ENCODE measurements at regions not wholly inside any gene's neighbourhood (a gene's known extent, or its start where the extent isn't known, plus 50 kb on each side); places are given as distances from the start of the nearest gene placed in this dataset.

- H2BK5ac ChIP-seq (ENCODE audit: low read length) = no peak overlapping the region
- H3K9me3 ChIP-seq (replicated peaks in 1 of 2; ENCODE audit: control insufficient read depth in 2 of 2, insufficient read depth in 1 of 2, low read depth in 1 of 2, low read length in 2 of 2) = no peaks in the 10 kb centered on the region
- H2BK12ac ChIP-seq (ENCODE audit: low read length) = no peak overlapping the region
- H3K27me3 ChIP-seq (ENCODE audit: control insufficient read depth in 3 of 3, insufficient read depth in 3 of 3, low read depth in 1 of 3, low read length in 3 of 3) = no peaks in the 10 kb centered on the region
- no peak overlapping the region for H2AK5ac ChIP-seq (ENCODE audit: low read depth, low read length)
- H3K4me1 ChIP-seq (ENCODE audit: control insufficient read depth in 2 of 2, insufficient read depth in 1 of 2, low read depth in 1 of 2, low read length in 2 of 2) = peaks cover 2 to 20% of the 10 kb centered on the region in 2 donors
- H3K18ac ChIP-seq (ENCODE audit: low read length) = no peak overlapping the region
- H3K36me3 ChIP-seq (replicated peaks in 1 of 2; ENCODE audit: control insufficient read depth in 2 of 2, insufficient read depth in 2 of 2, low read length in 2 of 2) = no peaks in the 10 kb centered on the region
- no peak overlapping the region for H2AFZ ChIP-seq (ENCODE audit: low read length)
- H3K4ac ChIP-seq (ENCODE audit: low read length) = no peak overlapping the region
- H4K91ac ChIP-seq (ENCODE audit: low read depth, low read length, poor library complexity) = no peak overlapping the region
- no peak overlapping the region for H4K8ac ChIP-seq (ENCODE audit: low read depth, low read length)
- no peak overlapping the region for H3K9ac ChIP-seq (ENCODE audit: low read depth, low read length, poor library complexity)
- H3K79me1 ChIP-seq (ENCODE audit: low read depth, low read length) = no peaks in the 10 kb centered on the region
- no peak overlapping the region for H2BK120ac ChIP-seq (ENCODE audit: low read depth, low read length)
- no peak overlapping the region for H3K14ac ChIP-seq (ENCODE audit: low read length)
- no peak overlapping the region for H3K23ac ChIP-seq (ENCODE audit: low read depth, low read length, poor library complexity)
- WGBS, 2 donors (ENCODE audit: extremely low coverage in 2 of 2, insufficient read length in 2 of 2, insufficient replicate concordance in 1 of 2) = no CpG with 5 or more reads among the region's 3 CpGs
- H3K4me2 ChIP-seq (ENCODE audit: insufficient read depth, low read length, poor library complexity, severe bottlenecking) = no peak overlapping the region
- H3K27ac ChIP-seq (replicated peaks; ENCODE audit: low read length) = no peak overlapping the region
- DNase-seq (ENCODE audit: low spot score) = no peak
- H3K4me3 ChIP-seq (ENCODE audit: low read length in 2 of 2) = no peak overlapping the region
- no peak overlapping the region for H2BK15ac ChIP-seq (ENCODE audit: low read length)
Observed at GRCh38 chr12:66898700-66899469, 220.0 kb upstream of the GRIP1 start.

- Histone ChIP-seq H3K9me3 (replicated peaks in 1 of 2; ENCODE audit: control insufficient read depth in 2 of 2, insufficient read depth in 1 of 2, low read depth in 1 of 2, low read length in 2 of 2) (no peaks in the 10 kb centered on the region), H3K14ac (ENCODE audit: low read length) (no peak overlapping the region), H4K8ac (ENCODE audit: low read depth, low read length) (no peak overlapping the region), H3K27ac (replicated peaks; ENCODE audit: low read length) (no peak overlapping the region), H3K4me1 (ENCODE audit: control insufficient read depth in 2 of 2, insufficient read depth in 1 of 2, low read depth in 1 of 2, low read length in 2 of 2) (peaks cover 2 to 20% of the 10 kb centered on the region in 2 donors), H3K9ac (ENCODE audit: low read depth, low read length, poor library complexity) (no peak overlapping the region), H2BK120ac (ENCODE audit: low read depth, low read length) (no peak overlapping the region), H3K36me3 (replicated peaks in 1 of 2; ENCODE audit: control insufficient read depth in 2 of 2, insufficient read depth in 2 of 2, low read length in 2 of 2) (no peaks in the 10 kb centered on the region), H3K79me1 (ENCODE audit: low read depth, low read length) (no peaks in the 10 kb centered on the region), H2BK12ac (ENCODE audit: low read length) (no peak overlapping the region), H4K91ac (ENCODE audit: low read depth, low read length, poor library complexity) (no peak overlapping the region), H3K4me2 (ENCODE audit: insufficient read depth, low read length, poor library complexity, severe bottlenecking) (no peak overlapping the region), H3K27me3 (ENCODE audit: control insufficient read depth in 3 of 3, insufficient read depth in 3 of 3, low read depth in 1 of 3, low read length in 3 of 3) (no peaks in the 10 kb centered on the region), H2AFZ (ENCODE audit: low read length) (no peak overlapping the region), H2BK5ac (ENCODE audit: low read length) (no peak overlapping the region), H3K18ac (ENCODE audit: low read length) (no peak overlapping the region), H2BK15ac (ENCODE audit: low read length) (no peak overlapping the region), H3K23ac (ENCODE audit: low read depth, low read length, poor library complexity) (no peak overlapping the region), H3K4ac (ENCODE audit: low read length) (no peak overlapping the region), H3K4me3 (ENCODE audit: low read length in 2 of 2) (no peak overlapping the region), H2AK5ac (ENCODE audit: low read depth, low read length) (no peak overlapping the region)
- DNase-seq (ENCODE audit: low spot score) = no peak
Observed at GRCh38 chr12:66899588-66899987, 220.7 kb upstream of the GRIP1 start.

- Histone ChIP-seq H3K4me3 (ENCODE audit: low read length in 2 of 2) (no peak overlapping the region), H2BK120ac (ENCODE audit: low read depth, low read length) (no peak overlapping the region), H3K4ac (ENCODE audit: low read length) (no peak overlapping the region), H3K9ac (ENCODE audit: low read depth, low read length, poor library complexity) (no peak overlapping the region), H3K27ac (replicated peaks; ENCODE audit: low read length) (no peak overlapping the region), H3K9me3 (replicated peaks in 1 of 2; ENCODE audit: control insufficient read depth in 2 of 2, insufficient read depth in 1 of 2, low read depth in 1 of 2, low read length in 2 of 2) (no peaks in the 10 kb centered on the region), H2AK5ac (ENCODE audit: low read depth, low read length) (no peak overlapping the region), H3K36me3 (replicated peaks in 1 of 2; ENCODE audit: control insufficient read depth in 2 of 2, insufficient read depth in 2 of 2, low read length in 2 of 2) (no peaks in the 10 kb centered on the region), H3K79me1 (ENCODE audit: low read depth, low read length) (no peaks in the 10 kb centered on the region), H3K4me1 (ENCODE audit: control insufficient read depth in 2 of 2, insufficient read depth in 1 of 2, low read depth in 1 of 2, low read length in 2 of 2) (peaks cover 2 to 20% of the 10 kb centered on the region in 2 donors), H3K27me3 (ENCODE audit: control insufficient read depth in 3 of 3, insufficient read depth in 3 of 3, low read depth in 1 of 3, low read length in 3 of 3) (no peaks in the 10 kb centered on the region), H4K91ac (ENCODE audit: low read depth, low read length, poor library complexity) (no peak overlapping the region), H2AFZ (ENCODE audit: low read length) (no peak overlapping the region), H2BK5ac (ENCODE audit: low read length) (no peak overlapping the region), H3K14ac (ENCODE audit: low read length) (no peak overlapping the region), H2BK15ac (ENCODE audit: low read length) (no peak overlapping the region), H2BK12ac (ENCODE audit: low read length) (no peak overlapping the region), H3K18ac (ENCODE audit: low read length) (no peak overlapping the region), H3K23ac (ENCODE audit: low read depth, low read length, poor library complexity) (no peak overlapping the region), H4K8ac (ENCODE audit: low read depth, low read length) (no peak overlapping the region), H3K4me2 (ENCODE audit: insufficient read depth, low read length, poor library complexity, severe bottlenecking) (no peak overlapping the region)
- DNase-seq (ENCODE audit: low spot score) = no peak
- no CpG with 5 or more reads among the region's 2 CpGs for WGBS, 2 donors (ENCODE audit: extremely low coverage in 2 of 2, insufficient read length in 2 of 2, insufficient replicate concordance in 1 of 2)
Observed at GRCh38 chr12:66900616-66901015, 221.7 kb upstream of the GRIP1 start.

GRCh38 chr12:66901138-66901932 is 222.5 kb upstream of the GRIP1 start:
- Histone ChIP-seq H3K4me3 (ENCODE audit: low read length in 2 of 2) (no peak overlapping the region), H4K8ac (ENCODE audit: low read depth, low read length) (no peak overlapping the region), H3K36me3 (replicated peaks in 1 of 2; ENCODE audit: control insufficient read depth in 2 of 2, insufficient read depth in 2 of 2, low read length in 2 of 2) (no peaks in the 10 kb centered on the region), H2BK5ac (ENCODE audit: low read length) (no peak overlapping the region), H3K9me3 (replicated peaks in 1 of 2; ENCODE audit: control insufficient read depth in 2 of 2, insufficient read depth in 1 of 2, low read depth in 1 of 2, low read length in 2 of 2) (no peaks in the 10 kb centered on the region), H2BK15ac (ENCODE audit: low read length) (no peak overlapping the region), H3K4me1 (ENCODE audit: control insufficient read depth in 2 of 2, insufficient read depth in 1 of 2, low read depth in 1 of 2, low read length in 2 of 2) (peaks cover 2 to 18% of the 10 kb centered on the region in 2 donors), H3K18ac (ENCODE audit: low read length) (no peak overlapping the region), H3K4me2 (ENCODE audit: insufficient read depth, low read length, poor library complexity, severe bottlenecking) (no peak overlapping the region), H3K9ac (ENCODE audit: low read depth, low read length, poor library complexity) (no peak overlapping the region), H3K23ac (ENCODE audit: low read depth, low read length, poor library complexity) (no peak overlapping the region), H3K27ac (replicated peaks; ENCODE audit: low read length) (no peak overlapping the region), H2BK12ac (ENCODE audit: low read length) (no peak overlapping the region), H2AFZ (ENCODE audit: low read length) (no peak overlapping the region), H2AK5ac (ENCODE audit: low read depth, low read length) (no peak overlapping the region), H3K27me3 (ENCODE audit: control insufficient read depth in 3 of 3, insufficient read depth in 3 of 3, low read depth in 1 of 3, low read length in 3 of 3) (no peaks in the 10 kb centered on the region), H4K91ac (ENCODE audit: low read depth, low read length, poor library complexity) (no peak overlapping the region), H3K4ac (ENCODE audit: low read length) (no peak overlapping the region), H3K79me1 (ENCODE audit: low read depth, low read length) (no peaks in the 10 kb centered on the region), H3K14ac (ENCODE audit: low read length) (no peak overlapping the region), H2BK120ac (ENCODE audit: low read depth, low read length) (no peak overlapping the region)
- no CpG with 5 or more reads among the region's 4 CpGs for WGBS, 2 donors (ENCODE audit: extremely low coverage in 2 of 2, insufficient read length in 2 of 2, insufficient replicate concordance in 1 of 2)
- DNase-seq (ENCODE audit: low spot score) = no peak

Data from neuronal stem cell (in vitro differentiated cells).